ENCODE measurements at regions not wholly inside any gene's neighbourhood (a gene's known extent, or its start where the extent isn't known, plus 50 kb on each side); places are given as distances from the start of the nearest gene placed in this dataset.
A peak's percentile ranks its signal among the peaks of the same experiment; 100 is the strongest.

GRCh38 chr1:106688446-106688845 is 368.0 kb upstream of the PRMT6 start:
- no peak for DNase-seq (ENCODE audit: low spot score)
- intact Hi-C loops (cut with DNase I): no loop called here

DNA sequence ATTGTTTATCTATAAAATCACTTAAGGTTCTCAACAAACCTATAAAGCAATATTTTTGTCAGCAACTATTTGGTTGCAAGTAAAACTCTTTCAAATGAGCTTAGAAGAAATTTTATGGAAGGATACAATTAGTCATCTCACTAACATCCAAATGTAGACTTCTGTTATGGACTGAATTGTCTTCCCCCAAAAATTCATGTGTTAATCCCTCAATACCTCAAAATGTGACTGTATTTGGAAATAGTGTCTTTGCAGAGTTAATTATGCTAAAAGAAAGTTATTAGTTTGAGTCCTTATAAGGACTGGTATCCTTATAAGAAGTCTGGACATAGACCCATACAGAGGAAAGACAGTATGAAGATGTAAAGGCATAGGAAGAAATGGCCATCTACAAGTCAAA is 357.8 kb upstream of the PRMT6 start:
- no peak for DNase-seq (ENCODE audit: low spot score)
- intact Hi-C loops (cut with DNase I): no loop called here

GRCh38 chr1:106699433-106699832 is 357.0 kb upstream of the PRMT6 start:
- intact Hi-C loops (cut with DNase I): no loop called here
- no peak for DNase-seq (ENCODE audit: low spot score)

DNA sequence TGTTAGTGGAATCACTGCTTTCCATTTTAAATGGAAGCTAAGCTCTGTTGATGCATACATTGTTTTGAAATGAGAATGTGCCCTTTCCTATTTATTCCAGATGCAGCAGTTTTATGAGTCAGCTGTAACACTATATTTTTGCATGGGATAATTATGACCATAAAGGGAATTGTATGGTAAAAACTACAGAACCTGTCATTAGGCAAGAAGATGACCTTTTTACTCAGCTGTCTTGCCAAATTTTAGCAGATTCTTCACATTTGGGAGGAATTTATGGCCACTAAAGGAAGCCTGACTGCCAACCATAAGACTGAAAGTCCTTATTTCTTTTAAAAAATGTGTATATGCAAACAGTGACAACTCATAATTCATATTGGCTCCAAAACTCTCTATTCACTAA is 356.3 kb upstream of the PRMT6 start:
- DNase-seq (ENCODE audit: low spot score): no peak
- intact Hi-C loops (cut with DNase I): no loop called here

GRCh38 chr1:106705971-106706370 is 350.5 kb upstream of the PRMT6 start:
- no peak for DNase-seq (ENCODE audit: low spot score)
- intact Hi-C loops (cut with DNase I): no loop called here

GRCh38 chr1:106717591-106717990 is 338.9 kb upstream of the PRMT6 start:
- intact Hi-C loops (cut with DNase I): no loop called here
- DNase-seq (ENCODE audit: low spot score): no peak

DNA sequence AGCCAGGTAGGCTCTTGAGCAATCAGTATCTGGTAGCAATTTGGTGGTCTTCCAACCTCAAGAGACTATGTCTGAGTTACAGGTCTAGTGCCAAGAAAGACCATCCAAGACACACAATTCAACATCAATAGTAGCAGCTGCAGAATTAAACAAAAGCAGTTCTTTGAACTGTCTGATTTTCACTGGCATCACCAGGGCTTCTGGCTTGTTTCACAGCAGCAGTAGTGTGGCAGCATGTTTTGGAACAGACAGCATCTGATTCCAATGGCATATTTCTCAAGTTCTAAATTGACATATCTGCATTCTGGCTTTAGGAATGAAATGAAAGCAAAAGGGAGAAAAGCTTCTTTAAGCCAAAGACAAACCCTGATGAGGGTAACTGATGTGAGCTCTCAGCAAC is 334.7 kb upstream of the PRMT6 start:
- intact Hi-C loops (cut with DNase I): no loop called here
- no peak for DNase-seq (ENCODE audit: low spot score)

DNA sequence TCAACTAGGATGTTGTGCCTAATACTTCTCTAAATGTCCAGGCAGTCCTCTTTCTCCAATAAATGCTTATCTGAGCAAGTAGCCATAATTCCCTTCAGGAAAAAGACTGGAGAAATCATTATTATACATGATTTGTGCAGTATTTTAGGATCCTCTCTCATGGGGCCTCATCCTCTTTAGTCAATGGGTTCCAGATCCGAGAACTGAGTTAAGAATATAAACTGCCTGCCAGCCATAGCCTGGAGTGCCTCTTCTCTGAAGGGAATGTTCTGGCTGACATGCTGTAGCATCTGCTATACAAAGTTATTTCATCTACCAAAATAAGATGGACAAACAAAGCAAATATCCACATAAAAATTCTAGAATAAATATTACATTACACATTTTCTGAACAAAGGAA is 334.0 kb upstream of the PRMT6 start:
- intact Hi-C loops (cut with DNase I): no loop called here
- DNase-seq (ENCODE audit: low spot score): no peak

GRCh38 chr1:106727171-106727570 is 329.3 kb upstream of the PRMT6 start:
- no peak for DNase-seq (ENCODE audit: low spot score)

DNA sequence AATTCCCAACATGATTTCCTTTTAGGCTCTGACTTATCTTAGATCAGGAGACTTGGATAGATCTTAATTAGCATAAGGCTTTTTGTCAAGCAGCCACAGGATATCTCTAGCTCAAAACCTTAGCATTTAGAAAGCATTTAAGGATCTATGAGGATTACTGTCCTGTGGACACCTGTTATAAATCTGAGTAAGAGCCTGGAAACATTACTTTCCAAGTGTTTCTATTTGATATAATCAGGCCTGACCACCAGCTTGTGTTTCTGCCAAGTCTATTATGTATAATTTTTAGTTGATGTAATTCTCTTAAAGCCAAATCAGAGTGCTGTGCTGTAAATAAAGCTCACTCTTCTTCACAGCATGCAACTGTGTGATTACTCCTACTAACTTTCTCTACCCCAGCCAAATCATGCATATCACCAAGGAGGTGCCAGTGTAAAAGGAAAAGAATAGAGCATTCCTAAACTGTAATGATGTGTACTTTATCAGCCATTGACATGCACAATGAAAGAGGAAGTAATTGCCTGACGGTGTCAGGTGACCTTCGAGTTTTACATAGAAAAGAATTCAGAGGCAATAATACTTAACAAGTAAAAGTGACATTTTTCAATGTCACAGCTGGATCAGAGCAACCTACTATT is 309.9 kb upstream of the PRMT6 start:
- intact Hi-C loops (cut with DNase I): no loop called here
- DNase-seq (ENCODE audit: low spot score): no peak

More at GRCh38 chr1:106727171-106727570, 329.3 kb upstream of the PRMT6 start:
- intact Hi-C loops (cut with DNase I): no loop called here

DNA sequence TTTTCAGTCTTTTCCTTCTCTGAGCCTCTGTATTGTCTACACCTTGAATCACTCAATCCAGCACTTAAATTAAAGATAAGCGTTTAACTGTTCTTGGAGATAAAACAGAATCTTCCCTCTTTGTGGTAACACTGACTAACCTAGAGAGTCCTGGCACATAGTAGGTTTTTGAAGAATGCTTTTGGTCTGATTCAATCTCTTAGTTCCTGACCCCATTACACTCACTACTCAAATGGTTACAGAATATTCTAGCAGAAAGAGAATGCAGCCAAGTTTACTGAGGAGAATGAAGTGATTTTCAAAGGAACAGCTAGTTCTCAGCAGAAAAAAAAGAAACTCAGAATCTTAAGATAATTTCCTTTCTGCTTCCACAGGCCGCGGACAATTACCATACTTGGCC is 309.2 kb upstream of the PRMT6 start:
- intact Hi-C loops (cut with DNase I): no loop called here
- no peak for DNase-seq (ENCODE audit: low spot score)

GRCh38 chr1:106747791-106748190 is 308.7 kb upstream of the PRMT6 start:
- intact Hi-C loops (cut with DNase I): no loop called here
- peak; percentile 63 for DNase-seq (ENCODE audit: low spot score)

DNA sequence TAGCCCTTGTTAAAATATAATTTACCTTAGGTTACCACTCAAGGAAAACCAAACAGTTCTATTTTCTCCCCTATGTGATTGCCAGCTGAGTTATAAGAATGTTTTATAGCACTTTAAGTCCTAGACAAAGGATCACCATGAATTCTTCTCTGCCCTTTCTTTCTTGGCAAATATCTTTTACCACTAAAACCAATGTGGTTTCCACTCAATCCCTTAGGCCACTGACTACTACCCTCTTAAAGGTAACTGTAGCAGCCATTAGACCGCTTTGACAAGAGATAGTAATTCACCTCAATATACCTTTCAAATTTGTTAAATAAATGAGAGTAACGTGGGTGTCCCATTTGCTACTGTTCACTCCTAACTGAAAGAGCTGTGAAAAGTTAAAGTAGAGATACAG is 307.9 kb upstream of the PRMT6 start:
- intact Hi-C loops (cut with DNase I): no loop called here
- no peak for DNase-seq (ENCODE audit: low spot score)

DNA sequence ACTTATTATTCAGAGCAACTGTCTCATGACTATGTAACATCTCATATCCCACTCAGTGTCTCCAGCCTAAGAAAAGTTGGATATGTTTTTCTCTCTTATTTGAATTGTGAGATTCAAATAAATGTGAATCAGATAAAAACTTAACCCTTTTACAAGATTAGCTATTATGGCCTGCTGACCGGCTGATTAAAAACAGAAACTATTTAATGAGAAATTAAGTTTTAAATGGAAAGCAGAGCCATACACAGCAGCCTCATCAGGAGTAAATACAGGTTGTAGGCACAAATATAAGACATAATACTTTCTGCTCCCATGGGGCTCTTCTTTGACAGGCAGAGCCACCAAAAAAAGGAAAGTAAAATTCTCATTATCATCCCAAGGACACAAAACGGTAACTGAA is 307.0 kb upstream of the PRMT6 start:
- DNase-seq (ENCODE audit: low spot score): no peak
- intact Hi-C loops (cut with DNase I): no loop called here

GRCh38 chr1:106749906-106750305 is 306.6 kb upstream of the PRMT6 start:
- intact Hi-C loops (cut with DNase I): no loop called here
- DNase-seq (ENCODE audit: low spot score): no peak

- no peak for DNase-seq (ENCODE audit: low spot score)
- intact Hi-C loops (cut with DNase I): no loop called here
These were observed 305.5 kb upstream of the PRMT6 start for GRCh38 chr1:106751002-106751401.

- intact Hi-C loops (cut with DNase I): no loop called here
- DNase-seq (ENCODE audit: low spot score): no peak
These were observed 303.4 kb upstream of the PRMT6 start for GRCh38 chr1:106753066-106753465.

GRCh38 chr1:106754957-106755356 is 301.5 kb upstream of the PRMT6 start:
- DNase-seq (ENCODE audit: low spot score): no peak
- intact Hi-C loops (cut with DNase I): no loop called here

- no peak for DNase-seq (ENCODE audit: low spot score)
- intact Hi-C loops (cut with DNase I): no loop called here
These were observed 300.6 kb upstream of the PRMT6 start for GRCh38 chr1:106755682-106756406.

GRCh38 chr1:106756752-106757151 is 299.7 kb upstream of the PRMT6 start:
- intact Hi-C loops (cut with DNase I): no loop called here
- DNase-seq (ENCODE audit: low spot score): no peak

GRCh38 chr1:106768077-106768476 is 288.4 kb upstream of the PRMT6 start:
- DNase-seq (ENCODE audit: low spot score): no peak
- intact Hi-C loops (cut with DNase I): no loop called here

DNA sequence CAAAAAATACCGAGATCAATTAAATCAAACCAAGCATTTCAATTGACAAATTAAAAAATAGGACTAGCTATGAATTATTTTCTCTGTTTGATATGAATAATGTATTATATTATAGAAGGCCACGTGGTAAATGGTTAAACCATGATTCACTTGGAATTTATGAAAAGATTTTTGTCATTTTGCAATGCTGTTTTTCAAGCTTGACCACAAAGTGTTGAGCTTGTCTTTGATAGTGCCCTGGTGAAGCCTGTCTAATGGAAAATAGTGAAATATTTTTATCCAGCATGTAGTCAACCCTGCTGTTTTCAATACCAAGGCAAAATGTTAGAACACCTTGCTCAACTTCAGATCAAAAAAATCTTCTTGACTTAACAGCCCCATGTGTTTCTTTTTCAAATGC is 288.0 kb upstream of the PRMT6 start:
- no peak for DNase-seq (ENCODE audit: low spot score)
- intact Hi-C loops (cut with DNase I): no loop called here

Data from cardiac septum (tissue), 1 donor.